Activated CD4-positive, alpha-beta T cell treated with anti-CD3 and anti-CD28 coated beads, Interleukin-2, amount 50 U/mL, for 24 hours (primary cell): ENCODE measurements at regions not wholly inside any gene's neighbourhood (a gene's known extent, or its start where the extent isn't known, plus 50 kb on each side); places are given as distances from the start of the nearest gene placed in this dataset.

Experiments used
- DNase-seq, 2 donors: peaks; one replicate each; pipeline ENCODE4 v3.0.0-alpha.2; 2020; ENCODE audit warnings: low read depth in 1 of 2, low spot score in 1 of 2

GRCh38 chr11:134915881-134916280, 503.8 kb upstream of the B3GAT1 start:
- no peak for DNase-seq

GRCh38 chr11:134915212-134915611, 503.2 kb upstream of the B3GAT1 start:
- DNase-seq = no peak

DNA sequence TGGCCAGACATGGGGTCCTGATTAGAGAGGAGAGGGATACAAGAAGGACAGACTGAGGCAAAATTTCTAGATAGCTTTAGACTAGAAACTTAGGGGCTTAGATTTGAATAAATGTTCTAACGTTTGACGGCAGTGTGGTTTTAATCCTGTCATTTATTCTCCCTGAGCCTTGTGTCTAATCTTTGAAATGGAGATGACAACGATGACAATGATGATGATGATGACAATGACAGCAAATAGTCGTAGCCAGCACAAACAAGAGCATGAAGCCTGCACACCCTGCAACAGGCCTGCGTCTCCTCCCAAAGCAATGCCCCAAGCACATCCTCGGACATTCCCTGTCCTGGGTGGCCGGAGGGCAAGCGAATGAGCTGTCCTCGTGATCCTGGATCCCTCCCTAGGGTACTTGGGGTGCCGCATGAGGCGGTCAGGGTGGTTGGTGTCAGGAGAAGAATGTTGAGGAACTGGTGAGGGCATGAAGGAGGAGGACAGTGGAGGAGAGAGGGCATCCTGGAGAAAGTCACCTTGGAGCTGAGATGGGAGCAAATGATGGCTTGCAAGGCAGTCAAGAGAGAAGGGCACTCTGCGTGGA, 502.1 kb upstream of the B3GAT1 start:
- no peak for DNase-seq

DNA sequence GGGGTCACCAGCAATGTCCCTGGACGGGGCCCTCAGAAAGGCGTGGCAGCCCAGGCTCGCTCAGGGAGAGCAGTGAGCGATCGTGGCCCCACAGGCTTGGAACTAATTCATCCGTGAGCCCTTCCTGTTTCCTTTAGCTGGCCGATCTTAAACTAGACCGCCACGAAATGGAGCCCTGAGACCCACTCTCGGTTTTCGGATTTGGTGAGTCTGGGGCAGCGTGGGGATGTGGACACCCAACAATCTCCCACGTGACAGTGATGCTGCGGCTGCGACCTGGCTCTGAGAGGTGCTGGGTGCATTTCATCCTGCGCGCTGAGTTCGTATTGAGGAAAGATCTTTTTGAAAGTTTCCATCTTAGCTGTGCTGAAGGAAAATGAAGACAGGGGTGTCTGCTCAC, 501.3 kb upstream of the B3GAT1 start:
- no peak for DNase-seq

GRCh38 chr11:134911514-134912180, 499.6 kb upstream of the B3GAT1 start:
- no peak for DNase-seq

GRCh38 chr11:134908583-134908982, 496.5 kb upstream of the B3GAT1 start:
- DNase-seq = no peak

DNA sequence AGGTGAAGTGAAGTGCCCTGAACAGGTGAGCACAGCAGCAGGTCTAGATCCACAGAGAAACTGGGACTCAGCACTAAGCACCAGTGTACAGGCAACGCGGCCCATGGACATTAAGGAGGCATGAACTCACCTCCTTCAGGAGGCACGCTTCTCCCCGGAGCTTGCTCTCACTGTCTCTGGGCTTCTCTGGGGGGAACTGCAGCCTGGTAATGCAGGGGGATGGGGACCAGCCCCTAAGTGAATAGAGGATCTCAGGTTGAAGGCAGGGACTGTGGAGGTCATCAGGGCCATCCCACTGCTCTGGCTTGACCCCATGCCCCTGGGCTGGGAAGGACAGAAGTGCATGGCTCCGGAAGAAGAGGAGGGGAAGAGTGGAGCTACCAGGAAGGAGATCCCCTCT, 495.6 kb upstream of the B3GAT1 start:
- DNase-seq = no peak

GRCh38 chr11:134906356-134906955, 494.4 kb upstream of the B3GAT1 start:
- no peak for DNase-seq

GRCh38 chr11:134905928-134906327, 493.9 kb upstream of the B3GAT1 start:
- DNase-seq = no peak

DNA sequence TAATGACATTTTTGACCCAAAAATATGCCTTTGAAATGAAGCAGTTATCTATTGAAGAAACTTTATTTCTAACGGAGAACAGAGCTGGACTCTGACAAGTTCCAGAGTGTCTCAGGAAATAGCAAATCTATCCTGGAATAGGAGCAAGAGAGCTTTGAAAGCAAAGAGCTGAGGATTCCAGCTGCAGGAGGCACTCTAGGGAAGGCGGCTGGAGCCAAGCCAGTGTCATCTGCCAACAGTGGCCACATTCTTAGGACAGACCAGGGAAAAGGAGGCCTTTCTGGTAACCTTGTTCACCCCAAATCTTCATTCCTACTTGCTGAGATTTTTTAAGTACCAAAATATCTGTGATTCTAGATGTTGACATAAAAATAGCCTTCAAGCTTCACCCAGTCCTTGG, 493.5 kb upstream of the B3GAT1 start:
- DNase-seq = no peak

GRCh38 chr11:134904103-134904790, 492.2 kb upstream of the B3GAT1 start:
- no peak for DNase-seq

GRCh38 chr11:134901955-134902918, 490.2 kb upstream of the B3GAT1 start:
- no peak for DNase-seq

- no peak for DNase-seq
These were observed 489.5 kb upstream of the B3GAT1 start for GRCh38 chr11:134901542-134901941.

DNA sequence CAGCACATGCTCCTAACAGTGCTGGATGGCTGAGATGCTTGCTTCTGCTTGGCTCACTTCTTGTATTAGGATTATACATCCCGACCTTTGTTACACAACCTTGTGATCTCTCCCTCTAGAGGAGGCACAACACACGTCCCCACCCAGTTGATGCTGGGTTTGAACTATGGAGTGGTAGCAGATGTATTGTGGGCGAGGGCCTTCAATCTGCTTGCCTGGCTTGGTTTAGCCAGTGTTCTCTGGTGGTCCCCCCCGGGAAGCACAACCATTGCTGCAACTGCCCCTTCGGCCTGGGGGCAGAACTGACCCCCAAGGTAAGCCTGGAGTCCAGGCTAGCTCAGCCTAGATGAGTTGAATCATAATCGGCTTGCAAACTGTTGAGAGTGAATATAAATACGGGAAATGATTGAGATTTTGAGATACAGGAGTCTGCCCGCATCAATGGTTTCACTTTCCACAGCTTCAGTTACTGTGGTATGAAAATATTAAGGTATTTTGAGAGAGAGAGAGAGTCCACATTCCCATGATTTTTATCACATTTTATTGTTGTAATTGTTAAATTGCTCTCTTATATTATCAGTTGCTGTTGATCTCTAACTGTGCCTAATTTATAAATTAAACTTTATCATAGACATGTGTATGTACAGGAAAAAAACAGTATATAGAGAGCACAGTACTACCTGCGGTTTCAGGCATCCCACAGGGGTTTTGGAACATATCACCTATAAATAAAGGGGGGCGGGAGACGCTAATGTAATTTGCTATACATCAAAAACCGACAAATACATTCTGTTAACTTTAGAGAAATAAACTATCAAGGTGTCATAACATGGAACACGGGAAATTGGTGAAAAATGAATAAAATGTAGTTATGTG, 482.0 kb upstream of the B3GAT1 start:
- DNase-seq = no peak

DNA sequence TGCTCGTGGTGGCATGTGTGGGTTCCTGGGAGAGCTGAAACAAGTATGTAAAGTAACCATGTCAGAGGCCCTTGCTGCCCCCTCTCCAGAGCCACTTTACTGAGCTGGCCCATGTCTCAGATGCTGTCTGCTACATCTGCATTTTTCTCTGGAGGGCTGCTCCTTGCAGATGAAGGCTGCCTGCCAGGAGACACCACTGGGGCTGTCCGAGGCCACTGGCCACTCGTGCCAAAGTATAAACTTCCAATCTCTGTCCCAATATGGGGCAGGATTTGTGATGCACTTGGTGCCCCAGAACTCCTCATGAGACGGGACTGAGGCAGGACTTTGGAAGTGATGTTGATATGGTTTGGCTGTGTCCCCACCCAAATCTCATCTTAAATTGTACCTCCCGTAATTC, 478.4 kb upstream of the B3GAT1 start:
- DNase-seq = no peak

GRCh38 chr11:134889832-134890231, 477.8 kb upstream of the B3GAT1 start:
- no peak for DNase-seq

- DNase-seq = no peak
These were observed 476.8 kb upstream of the B3GAT1 start for GRCh38 chr11:134888821-134889220.

GRCh38 chr11:134887896-134888295, 475.9 kb upstream of the B3GAT1 start:
- DNase-seq = no peak

DNA sequence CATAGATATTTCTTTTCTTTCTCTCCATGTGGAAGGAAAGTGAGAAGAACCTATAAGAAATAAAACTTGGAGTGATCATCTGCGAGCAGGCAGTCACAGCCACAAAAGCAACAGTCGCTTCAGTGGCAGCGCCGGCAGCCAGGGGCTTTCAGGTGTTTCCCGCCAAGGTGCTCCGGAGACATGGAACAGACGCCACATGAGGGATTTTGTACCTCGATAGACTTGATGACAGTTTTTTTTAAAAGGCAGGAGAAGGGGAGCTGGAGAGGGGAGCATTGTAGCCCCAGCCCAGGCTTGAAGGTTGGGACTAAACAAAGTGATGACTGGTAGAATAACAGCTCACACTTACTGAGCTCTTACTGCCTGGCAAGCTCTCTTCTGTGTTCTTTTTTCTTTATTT, 471.4 kb upstream of the B3GAT1 start:
- no peak for DNase-seq

GRCh38 chr11:134882671-134883297, 470.7 kb upstream of the B3GAT1 start:
- DNase-seq = no peak
